ENCODE measurements at regions not wholly inside any gene's neighbourhood (a gene's known extent, or its start where the extent isn't known, plus 50 kb on each side); places are given as distances from the start of the nearest gene placed in this dataset.

- TF ChIP-seq CTCF (conservative IDR thresholded peaks at IDR 0.05; ENCODE audit: low read length) (no peak), EZH2phosphoT487 (IDR thresholded peaks at IDR 0.05; ENCODE audit: borderline replicate concordance, low read depth, low read length) (no peak)
Observed at GRCh38 chr11:131145791-131146190, 224.6 kb upstream of the NTM start.
